Thyroid gland (tissue), 4 donors: ENCODE measurements at regions not wholly inside any gene's neighbourhood (a gene's known extent, or its start where the extent isn't known, plus 50 kb on each side); places are given as distances from the start of the nearest gene placed in this dataset.

ENCODE experiments used
- CTCF ChIP-seq, 6 experiments: fragments of 200-600 bp in 3 of 6; fragments of 450-650 bp in 3 of 6; sonication (generic) in 3 of 6; IDR thresholded peaks; one replicate each; pipeline ENCODE4 v1.5.1; 2016 to 2019; ENCODE audit warnings: antibody characterized with exemption in 6 of 6, mild to moderate bottlenecking in 2 of 6, inconsistent platforms in 1 of 6, moderate library complexity in 1 of 6
- POLR2A ChIP-seq, 2 donors: fragments of 450-650 bp; IDR thresholded peaks; one replicate each; pipeline ENCODE4 v1.6.1; 2017; ENCODE audit warnings: antibody characterized with exemption in 2 of 2, mild to moderate bottlenecking in 2 of 2, moderate library complexity in 1 of 2

GRCh38 chr5:74243634-74244033 is 396.9 kb downstream of the ENC1 start:
- no peak for TF ChIP-seq CTCF (IDR thresholded peaks at IDR 0.05)
- TF ChIP-seq POLR2A (IDR thresholded peaks at IDR 0.05), result no peak
